Gastrocnemius medialis (tissue), 4 donors: ENCODE measurements at regions not wholly inside any gene's neighbourhood (a gene's known extent, or its start where the extent isn't known, plus 50 kb on each side); places are given as distances from the start of the nearest gene placed in this dataset.

Experiments used
- ATAC-seq, 2 donors: fragments of 150-250 bp; one replicate each; pipeline ENCODE4 v1.9.1; 2016
- DNase-seq, 2 donors: peaks; one replicate each; pipeline ENCODE4 v3.0.0-alpha.2; 2019
- H3K27ac ChIP-seq, 4 donors: fragments of 200-600 bp; sonication (generic); 1 replicate in 1 of 4; 2 replicates in 3 of 4; pipeline ENCODE4 v1.5.1; 2016 to 2018; ENCODE audit warnings: mild to moderate bottlenecking in 2 of 4, moderate library complexity in 1 of 4
- H3K27me3 ChIP-seq, 3 donors: fragments of 200-600 bp; sonication (generic) in 2 of 3; 1 replicate in 1 of 3; 2 replicates in 2 of 3; pipeline versions ENCODE4 v1.5.1 to v1.6.0; 2016 to 2019; ENCODE audit warnings: mild to moderate bottlenecking in 1 of 3, moderate library complexity in 1 of 3
- H3K36me3 ChIP-seq, 2 donors: fragments of 200-600 bp; sonication (generic) in 1 of 2; one replicate each; pipeline ENCODE4 v1.5.1; 2017 to 2018
- H3K4me1 ChIP-seq, 2 donors: fragments of 200-600 bp; sonication (generic) in 1 of 2; one replicate each; pipeline ENCODE4 v1.5.1; 2016 to 2017; ENCODE audit warnings: mild to moderate bottlenecking in 2 of 2
- H3K4me3 ChIP-seq, 4 donors: fragments of 200-600 bp; sonication (generic) in 3 of 4; 1 replicate in 1 of 4; 2 replicates in 3 of 4; pipeline ENCODE4 v1.5.1; 2016 to 2019; ENCODE audit warnings: mild to moderate bottlenecking in 2 of 4
- H3K9me3 ChIP-seq, 3 donors: fragments of 200-600 bp; sonication (generic) in 2 of 3; 1 replicate in 1 of 3; 2 replicates in 2 of 3; pipeline ENCODE4 v1.5.1; 2016 to 2019
- POLR2A ChIP-seq, 2 donors: fragments of 450-650 bp; IDR thresholded peaks; one replicate each; pipeline ENCODE4 v1.6.1; 2017; ENCODE audit warnings: antibody characterized with exemption in 2 of 2, mild to moderate bottlenecking in 2 of 2, moderate library complexity in 2 of 2
- in situ Hi-C, 4 donors: fragments of 200-750 bp; cut with MboI; loops; one replicate each; pipeline versions ENCODE4 v1.15.0 to v1.8.0; 2017; ENCODE audit warnings: low sequenced_read_pairs in 4 of 4
- intact Hi-C: fragments of 100-400 bp; cut with DNase I; formaldehyde crosslinking; loops from one replicate; pipeline ENCODE4 v1.15.1; 2023; ENCODE audit warnings: low total_unique reads
- TF ChIP-seq, protein P1 (sequence below), 5 experiments: fragments of 450-650 bp in 3 of 5; fragments of 200-600 bp in 2 of 5; sonication (generic) in 2 of 5; IDR thresholded peaks in 4 of 5; conservative IDR thresholded peaks in 1 of 5; 1 replicate in 4 of 5; 2 replicates in 1 of 5; pipeline ENCODE4 v1.5.1; 2016 to 2019; ENCODE audit warnings: antibody characterized with exemption in 5 of 5, mild to moderate bottlenecking in 3 of 5, moderate library complexity in 3 of 5

DNA sequence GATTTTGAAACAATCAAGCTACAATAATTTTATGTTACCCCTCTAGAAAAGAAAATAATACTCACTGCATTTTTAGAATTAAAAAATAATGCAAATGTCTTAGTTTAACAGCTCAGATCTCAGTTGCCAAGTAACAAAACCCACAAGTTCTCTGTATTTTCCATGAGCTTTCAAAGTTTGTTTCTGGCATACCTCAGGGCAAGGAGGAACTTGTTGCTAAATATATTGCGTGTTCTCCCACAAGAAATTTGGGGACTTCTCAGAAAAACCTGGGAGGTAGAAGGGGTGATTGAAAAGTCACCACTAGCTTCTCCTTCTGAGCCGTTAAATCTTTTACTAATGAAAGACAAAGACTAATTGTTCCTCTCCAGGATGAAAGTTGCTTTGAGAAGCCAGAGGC lies 236.8 kb upstream of the MARCKS start:
- H3K4me1 ChIP-seq: peaks cover 8% of the 10 kb centered on the region in 2 donors
- H3K27ac ChIP-seq: no peak overlapping the region
- in situ Hi-C loops: no loop called here
- intact Hi-C loops: no loop called here
- no peaks in the 10 kb centered on the region for H3K27me3 ChIP-seq
- H3K36me3 ChIP-seq: peaks cover 0 to 7% of the 10 kb centered on the region in 2 donors
- DNase-seq: no peak
- no peaks in the 10 kb centered on the region for H3K9me3 ChIP-seq
- ATAC-seq: no peak
- no peak for TF ChIP-seq POLR2A (IDR thresholded peaks at IDR 0.05)
- TF ChIP-seq, protein P1, sequence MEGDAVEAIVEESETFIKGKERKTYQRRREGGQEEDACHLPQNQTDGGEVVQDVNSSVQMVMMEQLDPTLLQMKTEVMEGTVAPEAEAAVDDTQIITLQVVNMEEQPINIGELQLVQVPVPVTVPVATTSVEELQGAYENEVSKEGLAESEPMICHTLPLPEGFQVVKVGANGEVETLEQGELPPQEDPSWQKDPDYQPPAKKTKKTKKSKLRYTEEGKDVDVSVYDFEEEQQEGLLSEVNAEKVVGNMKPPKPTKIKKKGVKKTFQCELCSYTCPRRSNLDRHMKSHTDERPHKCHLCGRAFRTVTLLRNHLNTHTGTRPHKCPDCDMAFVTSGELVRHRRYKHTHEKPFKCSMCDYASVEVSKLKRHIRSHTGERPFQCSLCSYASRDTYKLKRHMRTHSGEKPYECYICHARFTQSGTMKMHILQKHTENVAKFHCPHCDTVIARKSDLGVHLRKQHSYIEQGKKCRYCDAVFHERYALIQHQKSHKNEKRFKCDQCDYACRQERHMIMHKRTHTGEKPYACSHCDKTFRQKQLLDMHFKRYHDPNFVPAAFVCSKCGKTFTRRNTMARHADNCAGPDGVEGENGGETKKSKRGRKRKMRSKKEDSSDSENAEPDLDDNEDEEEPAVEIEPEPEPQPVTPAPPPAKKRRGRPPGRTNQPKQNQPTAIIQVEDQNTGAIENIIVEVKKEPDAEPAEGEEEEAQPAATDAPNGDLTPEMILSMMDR (IDR thresholded peaks at IDR 0.05 in 4 of 5, conservative IDR thresholded peaks at IDR 0.05 in 1 of 5): no peak
- H3K4me3 ChIP-seq: no peak overlapping the region

DNA sequence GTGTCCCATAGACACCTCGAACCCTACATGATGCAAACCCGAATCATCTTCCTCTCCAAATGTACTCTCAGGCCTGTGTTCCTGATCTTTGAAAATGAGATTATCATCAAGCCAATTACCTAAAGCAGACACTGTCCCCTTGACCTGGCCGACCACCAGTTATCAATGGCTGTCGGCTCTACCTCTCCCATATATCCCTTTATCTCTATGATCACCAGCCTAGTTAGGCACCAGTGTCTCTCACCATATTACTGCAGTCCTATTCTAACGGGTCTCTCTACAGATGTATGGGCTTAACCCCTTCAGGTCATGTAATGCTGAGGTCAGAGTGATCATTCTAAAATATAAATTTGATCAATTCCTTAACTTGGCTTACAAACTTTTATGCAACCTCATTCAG lies 234.9 kb upstream of the MARCKS start:
- no peak overlapping the region for H3K27ac ChIP-seq
- H3K4me3 ChIP-seq: no peak overlapping the region
- TF ChIP-seq, protein P1 (IDR thresholded peaks at IDR 0.05 in 4 of 5, conservative IDR thresholded peaks at IDR 0.05 in 1 of 5): no peak
- TF ChIP-seq POLR2A (IDR thresholded peaks at IDR 0.05): no peak
- H3K9me3 ChIP-seq: no peaks in the 10 kb centered on the region
- peaks cover 0 to 7% of the 10 kb centered on the region in 2 donors for H3K36me3 ChIP-seq
- DNase-seq (no peak), ATAC-seq (no peak)
- in situ Hi-C loops: no loop called here
- peaks cover 8 to 14% of the 10 kb centered on the region in 2 donors for H3K4me1 ChIP-seq
- intact Hi-C loops: no loop called here
- no peaks in the 10 kb centered on the region for H3K27me3 ChIP-seq

DNA sequence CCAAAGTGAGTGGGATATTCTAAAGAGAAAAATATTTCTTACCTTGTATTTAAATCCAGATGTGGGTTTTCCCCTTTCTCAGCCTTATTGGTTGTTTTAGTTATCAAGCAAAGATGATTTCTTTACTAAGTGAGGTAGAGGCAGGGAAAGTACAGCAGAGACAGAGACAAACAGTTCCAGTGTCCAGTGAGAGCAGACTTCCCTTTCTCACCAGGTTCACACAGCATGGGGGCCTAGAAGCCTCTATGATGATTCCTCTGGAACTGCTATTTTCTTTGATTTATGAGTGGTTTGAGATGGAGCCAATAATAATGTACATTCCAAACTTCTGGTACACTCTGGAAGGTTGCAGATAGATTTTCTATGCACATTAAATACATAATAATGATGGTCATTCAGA lies 234.0 kb upstream of the MARCKS start:
- H3K4me1 ChIP-seq: peaks cover 1 to 23% of the 10 kb centered on the region in 2 donors
- no peaks in the 10 kb centered on the region for H3K27me3 ChIP-seq
- H3K36me3 ChIP-seq: peaks cover 0 to 7% of the 10 kb centered on the region in 2 donors
- intact Hi-C loops: no loop called here
- in situ Hi-C loops: no loop called here
- ATAC-seq (no peak), DNase-seq (no peak)
- H3K9me3 ChIP-seq: no peaks in the 10 kb centered on the region
- H3K27ac ChIP-seq: no peak overlapping the region
- no peak overlapping the region for H3K4me3 ChIP-seq
- TF ChIP-seq, protein P1 (IDR thresholded peaks at IDR 0.05 in 4 of 5, conservative IDR thresholded peaks at IDR 0.05 in 1 of 5): no peak
- no peak for TF ChIP-seq POLR2A (IDR thresholded peaks at IDR 0.05)

DNA sequence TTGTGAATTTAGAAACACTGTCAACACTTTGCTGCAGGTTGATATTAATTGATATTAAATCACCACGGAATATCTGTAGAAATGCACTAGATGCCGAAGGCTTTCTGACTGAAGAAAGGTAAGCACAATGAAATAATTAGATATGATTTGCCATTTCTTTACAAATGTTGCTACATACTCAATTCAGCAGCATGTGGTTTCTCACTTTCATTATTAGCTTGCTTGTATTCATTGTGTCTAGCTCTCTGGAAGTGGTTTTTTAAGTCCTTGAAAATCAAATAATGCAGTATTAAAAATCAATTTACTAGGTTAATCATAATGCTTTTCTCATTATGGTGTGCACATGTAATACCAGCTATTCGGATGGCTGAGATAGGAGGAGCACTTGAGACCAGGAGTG lies 231.3 kb upstream of the MARCKS start:
- intact Hi-C loops: no loop called here

More for the DNA sequence above, 231.3 kb upstream of the MARCKS start:
- H3K27ac ChIP-seq: no peak overlapping the region
- peaks cover 0 to 7% of the 10 kb centered on the region in 2 donors for H3K36me3 ChIP-seq
- in situ Hi-C loops: no loop called here
- no peaks in the 10 kb centered on the region for H3K27me3 ChIP-seq
- H3K9me3 ChIP-seq: no peaks in the 10 kb centered on the region
- DNase-seq (no peak), ATAC-seq (no peak)
- no peak for TF ChIP-seq POLR2A (IDR thresholded peaks at IDR 0.05)
- TF ChIP-seq, protein P1 (IDR thresholded peaks at IDR 0.05 in 4 of 5, conservative IDR thresholded peaks at IDR 0.05 in 1 of 5): no peak
- H3K4me3 ChIP-seq: no peak overlapping the region
- H3K4me1 ChIP-seq: peaks cover 18 to 38% of the 10 kb centered on the region in 2 donors
